GM12891 (cell line): ENCODE measurements at regions not wholly inside any gene's neighbourhood (a gene's known extent, or its start where the extent isn't known, plus 50 kb on each side); places are given as distances from the start of the nearest gene placed in this dataset.
"Not testable (repeated sequence)": the region's sequence is repeated elsewhere in the genome, so short reads cannot be mapped to it uniquely, and the experiment has no call there.

ENCODE experiments used
- DNase-seq: peaks from one replicate; pipeline ENCODE4 v3.0.0; 2011; ENCODE audit warnings: low spot score; ENCODE audit not compliant: insufficient read length
- FAIRE-seq: peaks from 2 replicates; lab custom pipeline; 2011; peaks lifted over from hg19 to GRCh38; lab: Jason Lieb, UNC
- PAX5 ChIP-seq: IDR thresholded peaks from 2 replicates; pipeline ENCODE4 v1.6.1; 2011; ENCODE audit warnings: low read length, moderate library complexity, mild to moderate bottlenecking; ENCODE audit not compliant: insufficient read depth, severe bottlenecking
- POLR2A ChIP-seq: IDR thresholded peaks from 2 replicates; pipeline ENCODE4 v1.6.1; 2011; ENCODE audit warnings: low read depth, low read length, control low read depth
- POLR2AphosphoS5 ChIP-seq: IDR thresholded peaks from 2 replicates; pipeline ENCODE4 v1.6.1; 2011; ENCODE audit warnings: low read depth, low read length, control low read depth
- POU2F2 ChIP-seq: IDR thresholded peaks from 2 replicates; pipeline ENCODE4 v1.6.1; 2011; ENCODE audit warnings: low read depth, mild to moderate bottlenecking, control low read depth, low read length, moderate library complexity
- SPI1 ChIP-seq: IDR thresholded peaks from 2 replicates; pipeline ENCODE4 v1.6.1; 2011; ENCODE audit warnings: low read depth, low read length, control low read depth
- TAF1 ChIP-seq: IDR thresholded peaks from 2 replicates; pipeline ENCODE4 v1.6.1; 2011; ENCODE audit warnings: low read depth, low read length, control low read depth

DNA sequence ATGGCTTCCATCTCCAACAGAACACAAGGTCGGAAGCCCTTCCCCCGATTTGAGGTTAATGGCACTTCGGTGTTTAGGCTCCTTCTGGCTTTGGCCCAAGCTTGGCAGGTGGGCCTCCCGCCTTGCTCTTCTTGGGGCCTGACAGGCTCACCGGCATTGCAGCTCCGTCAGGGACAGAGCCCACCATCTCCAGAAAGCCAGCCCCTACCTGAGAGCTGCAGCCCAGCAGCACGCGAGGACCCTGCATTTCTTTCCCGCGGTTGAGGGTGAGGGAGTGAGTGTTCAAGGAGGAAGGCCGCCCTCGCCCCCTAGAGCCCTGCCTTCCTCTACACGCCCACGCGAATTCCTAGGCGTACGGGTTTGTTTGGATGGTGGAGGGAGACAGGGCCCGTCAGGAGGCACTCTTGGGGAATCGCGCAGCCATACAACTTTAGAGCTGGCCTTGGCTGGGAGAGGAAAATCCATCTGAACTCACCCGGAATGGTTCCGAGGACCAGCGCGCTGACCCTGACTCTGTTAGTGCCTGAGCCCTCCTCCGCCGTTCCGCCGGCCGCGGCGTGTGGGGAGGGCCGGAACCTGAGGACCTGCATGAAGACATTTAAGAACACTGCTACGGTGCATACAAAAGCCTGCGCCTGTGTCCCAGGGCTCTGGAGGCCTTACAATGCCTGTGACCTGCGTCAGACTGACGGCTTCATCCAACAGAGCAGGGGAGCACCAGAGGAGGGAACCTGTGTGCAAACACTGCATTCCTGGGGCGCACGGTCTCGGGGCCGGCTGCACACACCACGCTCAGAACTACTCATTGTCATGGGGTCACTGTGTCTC lies 73.8 kb downstream of the MRPL36 start:
- peak; percentile 25 for DNase-seq
- no peak for FAIRE-seq
- TF ChIP-seq POU2F2 (no peak), SPI1 (no peak), POLR2AphosphoS5 (no peak)

DNA sequence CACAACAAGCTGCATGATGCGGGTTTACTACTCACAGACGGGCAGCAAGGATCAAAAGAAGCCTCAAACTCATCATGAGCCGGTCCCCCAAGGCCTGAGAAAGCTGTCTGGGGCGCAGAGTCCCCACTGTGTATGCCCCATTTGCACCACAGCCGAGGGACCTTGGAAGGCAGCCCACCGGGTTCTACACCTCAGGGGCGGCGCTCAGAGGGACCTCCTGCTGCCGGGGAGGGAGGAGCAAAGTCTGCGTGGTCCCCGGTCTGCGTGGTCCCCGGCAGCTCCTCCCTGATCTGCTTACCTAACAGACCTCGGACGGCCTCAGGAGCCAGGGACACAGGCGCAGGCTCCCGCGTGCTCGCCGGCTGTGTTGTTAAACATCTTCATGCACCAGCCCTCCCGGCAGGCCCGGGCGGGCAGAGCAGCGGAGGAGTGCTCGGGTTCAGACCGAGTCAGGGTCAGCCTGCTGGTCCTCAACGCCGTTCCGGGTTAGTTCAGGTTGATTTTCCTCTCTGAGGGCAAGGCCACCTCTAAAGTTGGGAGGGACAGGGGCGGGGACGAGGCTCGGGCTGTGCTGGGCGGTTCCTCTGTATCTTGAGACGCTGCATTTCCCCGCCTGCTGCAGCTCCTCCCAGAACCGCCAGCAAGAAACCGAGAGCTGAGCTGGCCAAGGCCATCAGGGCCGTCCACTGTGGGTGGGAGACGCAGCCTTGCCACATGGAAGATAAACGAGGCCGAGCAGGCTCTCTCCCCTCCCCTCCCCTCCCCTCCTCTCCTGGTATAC lies 74.6 kb downstream of the MRPL36 start:
- no peak for FAIRE-seq
- peak; percentile 19 for DNase-seq
- TF ChIP-seq POU2F2 (no peak), TAF1 (no peak), SPI1 (no peak), POLR2AphosphoS5 (no peak), PAX5 (no peak), POLR2A (no peak)

DNA sequence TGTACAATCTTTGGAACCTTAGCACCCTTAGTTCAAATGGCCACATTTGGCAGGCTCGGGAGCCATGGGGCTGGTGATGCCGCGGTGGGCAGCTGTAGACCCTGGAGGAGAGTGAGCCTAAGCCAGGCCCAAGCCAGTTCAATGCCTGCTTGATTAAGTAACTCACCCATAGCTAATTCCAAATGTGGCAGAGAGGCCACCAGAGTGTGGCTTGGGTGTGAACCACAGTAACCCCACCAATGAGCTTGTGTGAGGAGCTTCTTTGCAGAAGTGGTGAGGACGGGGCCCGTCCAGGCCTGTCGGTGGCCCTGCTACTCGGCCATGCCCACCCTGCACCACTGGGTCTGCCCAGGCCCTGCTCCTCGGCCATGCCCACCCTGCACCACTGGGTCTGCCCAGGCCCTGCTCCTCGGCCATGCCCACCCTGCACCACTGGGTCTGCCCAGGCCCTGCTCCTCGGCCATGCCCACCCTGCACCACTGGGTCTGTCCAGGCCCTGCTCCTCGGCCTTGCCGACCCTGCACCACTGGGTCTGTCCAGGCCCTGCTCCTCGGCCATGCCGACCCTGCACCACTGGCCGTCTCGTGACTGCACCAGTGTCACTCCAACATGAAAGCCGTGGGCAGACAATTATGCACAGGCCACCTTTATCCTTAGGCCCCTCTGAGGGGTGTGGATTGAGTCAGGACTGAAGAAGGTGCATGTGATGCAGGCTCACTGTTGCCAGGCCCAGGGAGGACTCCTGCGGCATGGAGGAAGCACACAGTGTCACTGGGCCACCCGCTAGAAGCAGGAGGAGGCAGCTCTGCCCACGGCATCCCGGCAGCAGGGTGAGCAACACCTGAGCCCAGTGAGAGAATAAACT lies 75.4 kb downstream of the MRPL36 start:
- DNase-seq (peak; percentile 1), FAIRE-seq (no peak)
- TF ChIP-seq POU2F2 (no peak), POLR2AphosphoS5 (no peak), POLR2A (no peak), TAF1 (no peak), PAX5 (no peak), SPI1 (no peak)

DNA sequence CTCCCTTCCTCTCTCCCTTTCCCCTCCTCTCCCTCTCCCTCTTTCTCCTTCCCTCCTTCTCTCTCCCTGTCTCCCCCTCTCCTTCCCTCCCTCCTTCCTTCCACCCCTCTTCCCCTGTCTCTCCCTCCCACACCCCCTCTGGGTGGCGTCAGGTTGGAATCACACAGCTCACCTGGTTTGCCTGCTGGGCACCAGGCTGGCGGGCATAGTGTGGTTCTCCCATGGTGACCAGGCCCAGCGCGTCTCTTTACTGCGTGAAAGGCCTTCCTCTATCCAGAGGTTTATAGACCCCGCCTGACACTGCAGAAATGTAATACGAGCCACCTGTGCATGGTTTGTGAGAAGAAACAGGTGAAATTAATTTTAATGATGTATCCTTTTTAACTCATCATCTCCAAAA lies 76.2 kb downstream of the MRPL36 start:
- TF ChIP-seq POLR2A: no peak
- TF ChIP-seq POU2F2: no peak
- TF ChIP-seq TAF1: no peak
- DNase-seq (no peak), FAIRE-seq (no peak)

DNA sequence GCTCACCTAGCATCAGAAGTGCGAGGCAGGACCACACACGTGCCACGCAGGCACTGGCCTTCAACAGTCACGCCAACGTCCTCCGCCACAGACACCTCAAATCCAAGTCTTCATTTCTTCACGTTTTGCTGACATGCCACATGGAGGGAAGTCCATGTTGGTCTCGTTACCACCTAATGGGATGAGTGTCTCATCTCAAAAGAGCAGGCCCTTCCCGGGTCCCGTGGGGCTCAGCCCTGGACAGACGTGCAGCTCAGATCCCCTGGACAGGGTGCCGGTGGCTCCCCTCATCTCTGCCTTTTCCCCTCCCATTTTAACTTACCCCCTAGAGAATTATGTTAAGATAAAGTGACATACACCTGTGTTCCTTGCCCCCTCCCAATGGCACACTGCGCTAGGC lies 76.8 kb downstream of the MRPL36 start:
- DNase-seq (no peak), FAIRE-seq (no peak)
- TF ChIP-seq POLR2A (no peak), TAF1 (no peak)

DNA sequence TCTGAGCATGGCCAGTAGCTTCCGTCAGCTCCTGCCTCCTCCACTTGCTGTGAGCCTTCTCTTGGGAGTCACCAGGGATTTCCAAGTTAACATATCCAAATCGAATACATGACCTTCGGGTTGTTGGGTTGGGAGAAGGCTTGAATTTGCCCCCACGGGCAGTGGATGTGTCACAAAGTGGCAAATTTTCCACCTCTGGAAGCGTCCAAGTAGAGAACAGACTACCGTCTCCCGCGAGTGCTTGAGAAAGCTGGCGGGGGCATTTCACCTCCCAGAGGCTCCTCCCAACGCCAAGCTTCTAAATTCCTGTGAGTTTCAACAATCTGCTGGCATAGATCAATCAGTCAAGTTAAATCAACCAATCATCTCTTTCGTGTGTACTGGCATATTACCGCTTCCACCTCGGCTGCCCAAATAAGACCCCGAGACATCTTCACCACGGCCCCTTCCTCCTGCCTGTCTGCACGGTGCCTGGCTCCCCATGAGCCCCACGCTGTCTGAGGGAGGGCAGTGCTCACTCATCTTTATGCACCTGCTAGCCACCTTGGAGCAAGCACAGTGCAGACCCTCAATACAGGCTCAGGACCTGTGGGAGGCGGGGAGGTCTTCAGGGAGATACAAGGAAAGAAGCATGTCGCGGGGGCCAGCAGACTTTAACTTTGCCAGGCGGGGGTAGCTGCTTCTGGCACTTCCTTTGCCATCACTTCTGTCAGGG lies 79.1 kb downstream of the MRPL36 start:
- FAIRE-seq (no peak), DNase-seq (no peak)
- TF ChIP-seq SPI1 (no peak), TAF1 (no peak), POLR2AphosphoS5 (no peak), POLR2A (no peak), PAX5 (no peak), POU2F2 (no peak)

DNA sequence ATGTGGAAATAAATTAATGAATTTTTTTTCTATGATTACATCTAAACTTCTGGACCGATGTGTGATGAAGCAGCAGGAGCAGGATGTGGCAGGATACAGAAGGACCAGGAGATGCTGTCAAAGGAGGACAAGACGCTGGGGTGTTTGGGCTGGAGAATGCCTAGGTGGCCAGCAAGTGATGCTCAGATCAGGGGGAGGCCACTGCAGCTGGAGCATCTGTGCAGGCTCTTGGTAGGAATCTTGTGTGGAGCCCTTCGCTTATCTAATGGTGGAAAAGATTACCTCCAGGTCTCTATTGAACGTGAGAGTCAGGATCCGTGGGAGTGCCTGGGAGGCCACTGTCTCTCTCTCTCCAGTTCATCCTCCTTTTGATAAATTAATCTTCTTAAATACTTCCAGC lies 79.8 kb downstream of the MRPL36 start:
- no peak for TF ChIP-seq PAX5
- no peak for TF ChIP-seq POLR2A
- no peak for TF ChIP-seq TAF1
- TF ChIP-seq POU2F2: no peak
- TF ChIP-seq SPI1: no peak
- TF ChIP-seq POLR2AphosphoS5: no peak
- FAIRE-seq (no peak), DNase-seq (no peak)

DNA sequence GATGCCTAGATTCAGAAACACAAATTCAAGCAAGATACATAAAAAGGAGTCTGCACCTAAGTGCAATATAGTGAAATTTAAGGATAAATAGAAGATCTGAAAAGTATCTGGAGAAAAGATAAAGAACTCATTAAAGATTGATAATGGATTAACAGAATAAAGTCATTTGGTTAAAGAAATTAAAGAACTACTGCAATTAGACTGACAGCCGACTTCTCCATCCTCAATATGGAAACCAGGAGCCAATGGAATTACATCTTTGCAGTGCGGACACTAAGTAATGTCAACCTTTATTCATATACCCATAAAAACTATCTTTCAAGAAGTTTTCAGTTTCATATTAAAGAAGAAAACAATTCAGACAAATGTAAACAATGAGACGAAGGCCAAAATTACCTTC lies 81.0 kb downstream of the MRPL36 start:
- no peak for DNase-seq
- TF ChIP-seq TAF1 (no peak), POLR2AphosphoS5 (no peak), PAX5 (no peak), SPI1 (no peak), POLR2A (no peak), POU2F2 (no peak)
- FAIRE-seq: no peak

DNA sequence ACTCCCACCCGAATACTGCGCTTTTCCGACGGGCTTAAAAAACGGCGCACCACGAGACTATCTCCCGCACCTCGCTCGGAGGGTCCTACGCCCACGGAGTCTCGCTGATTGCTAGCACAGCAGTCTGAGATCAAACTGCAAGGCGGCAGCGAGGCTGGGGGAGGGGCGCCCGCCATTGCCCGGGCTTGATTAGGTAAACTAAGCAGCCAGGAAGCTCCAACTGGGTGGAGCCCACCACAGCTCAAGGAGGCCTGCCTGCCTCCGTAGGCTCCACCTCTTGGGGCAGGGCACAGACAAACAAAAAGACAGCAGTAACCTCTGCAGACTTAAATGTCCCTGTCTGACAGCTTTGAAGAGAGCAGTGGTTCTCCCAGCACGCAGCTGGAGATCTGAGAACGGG lies 89.5 kb downstream of the MRPL36 start:
- FAIRE-seq: not testable (repeated sequence)

More for the DNA sequence above, 89.5 kb downstream of the MRPL36 start:
- DNase-seq: not testable (repeated sequence)
